Fibroblast of skin of right quadriceps (primary cell): ENCODE measurements at regions not wholly inside any gene's neighbourhood (a gene's known extent, or its start where the extent isn't known, plus 50 kb on each side); places are given as distances from the start of the nearest gene placed in this dataset.
A peak's percentile ranks its signal among the peaks of the same experiment; 100 is the strongest.

Experiments
- DNase-seq: peaks from one replicate; pipeline ENCODE4 v3.0.0-alpha.2; 2013

- no peak for DNase-seq
Observed at GRCh38 chr5:74250304-74251102, 390.0 kb downstream of the ENC1 start.

- no peak for DNase-seq
Observed at GRCh38 chr5:74248576-74248975, 392.0 kb downstream of the ENC1 start.

- peak; percentile 46 for DNase-seq
Observed at GRCh38 chr5:74244406-74244805, 396.1 kb downstream of the ENC1 start.

GRCh38 chr5:74243634-74244033, 396.9 kb downstream of the ENC1 start:
- peak; percentile 63 for DNase-seq

GRCh38 chr5:74242516-74242915, 398.0 kb downstream of the ENC1 start:
- DNase-seq: no peak

- DNase-seq: no peak
Observed at GRCh38 chr5:74241751-74242140, 398.8 kb downstream of the ENC1 start.

- DNase-seq: no peak
Observed at GRCh38 chr5:74240783-74241750, 399.5 kb downstream of the ENC1 start.

- DNase-seq: no peak
Observed at GRCh38 chr5:74239261-74239660, 401.3 kb downstream of the ENC1 start.

- no peak for DNase-seq
Observed at GRCh38 chr5:74237571-74238145, 402.9 kb downstream of the ENC1 start.

GRCh38 chr5:74235552-74235951, 405.0 kb downstream of the ENC1 start:
- DNase-seq: no peak

GRCh38 chr5:74233571-74233970, 407.0 kb downstream of the ENC1 start:
- peak; percentile 89 for DNase-seq

- DNase-seq: no peak
Observed at GRCh38 chr5:74233091-74233490, 407.4 kb downstream of the ENC1 start.

- DNase-seq: peak; percentile 94
Observed at GRCh38 chr5:74232276-74232675, 408.3 kb downstream of the ENC1 start.

- DNase-seq: no peak
Observed at GRCh38 chr5:74231697-74232096, 408.8 kb downstream of the ENC1 start.

- no peak for DNase-seq
Observed at GRCh38 chr5:74226716-74227485, 413.6 kb downstream of the ENC1 start.

GRCh38 chr5:74225587-74225986, 414.9 kb downstream of the ENC1 start:
- no peak for DNase-seq

GRCh38 chr5:74224331-74224730, 416.2 kb downstream of the ENC1 start:
- no peak for DNase-seq

- DNase-seq: no peak
Observed at GRCh38 chr5:74222806-74223205, 417.7 kb downstream of the ENC1 start.

- no peak for DNase-seq
Observed at GRCh38 chr5:74221413-74221812, 419.1 kb downstream of the ENC1 start.

- no peak for DNase-seq
Observed at GRCh38 chr5:74216012-74216411, 424.5 kb downstream of the ENC1 start.

- DNase-seq: no peak
Observed at GRCh38 chr5:74212336-74212735, 428.2 kb downstream of the ENC1 start.

- DNase-seq: peak; percentile 67
Observed at GRCh38 chr5:74209571-74209970, 431.0 kb downstream of the ENC1 start.
